ENCODE measurements at regions not wholly inside any gene's neighbourhood (a gene's known extent, or its start where the extent isn't known, plus 50 kb on each side); places are given as distances from the start of the nearest gene placed in this dataset.

GRCh38 chr12:84435682-84436081 lies 476.9 kb downstream of the SLC6A15 start:
- Histone ChIP-seq H3K27me3 (ENCODE audit: control insufficient read depth in 1 of 2, insufficient read depth in 2 of 2, low read length in 2 of 2) (no peaks in the 10 kb centered on the region), H3K4me3 (ENCODE audit: low read length) (no peak overlapping the region), H3K4me1 (ENCODE audit: insufficient read depth, low read length) (no peaks in the 10 kb centered on the region), H3K9me3 (ENCODE audit: control insufficient read depth in 1 of 2, insufficient read depth in 1 of 2, low read length in 2 of 2) (no peaks in the 10 kb centered on the region), H3K36me3 (ENCODE audit: insufficient read depth, low read length) (no peaks in the 10 kb centered on the region), H3K27ac (ENCODE audit: low read depth in 1 of 2, low read length in 2 of 2) (no peak overlapping the region)
- ChIA-PET POLR2A (no interaction called here), CTCF (no interaction called here)
- no peaks in the 10 kb centered on the region for H3K4me1 Mint-ChIP-seq (ENCODE audit: low read depth)
- no peak for TF ChIP-seq CTCF (IDR thresholded peaks at IDR 0.05)
- no peaks in the 10 kb centered on the region for H3K36me3 Mint-ChIP-seq (ENCODE audit: low read depth)
- H3K4me3 Mint-ChIP-seq = no peak overlapping the region
- intact Hi-C loops (cut with DNase I, micrococcal nuclease) = no loop called here
- no peak overlapping the region for H3K27ac Mint-ChIP-seq
- DNase-seq = no peak
- H3K27me3 Mint-ChIP-seq = no peaks in the 10 kb centered on the region
- no peaks in the 10 kb centered on the region for H3K9me3 Mint-ChIP-seq
- ATAC-seq (ENCODE audit: poor library complexity) = no peak

- Mint-ChIP-seq H3K9me3 (no peaks in the 10 kb centered on the region), H3K36me3 (ENCODE audit: low read depth) (no peaks in the 10 kb centered on the region), H3K27ac (no peak overlapping the region), H3K27me3 (no peaks in the 10 kb centered on the region), H3K4me3 (no peak overlapping the region), H3K4me1 (ENCODE audit: low read depth) (no peaks in the 10 kb centered on the region)
- H3K4me3 ChIP-seq (ENCODE audit: low read length) = no peak overlapping the region
- ATAC-seq (ENCODE audit: poor library complexity) (no peak), DNase-seq (no peak)
- H3K36me3 ChIP-seq (ENCODE audit: insufficient read depth, low read length) = no peaks in the 10 kb centered on the region
- TF ChIP-seq CTCF (IDR thresholded peaks at IDR 0.05) = no peak
- intact Hi-C loops (cut with DNase I, micrococcal nuclease) = no loop called here
- CTCF ChIA-PET = no interaction called here
- H3K27ac ChIP-seq (ENCODE audit: low read depth in 1 of 2, low read length in 2 of 2) = no peak overlapping the region
- POLR2A ChIA-PET = no interaction called here
- H3K4me1 ChIP-seq (ENCODE audit: insufficient read depth, low read length) = no peaks in the 10 kb centered on the region
- H3K9me3 ChIP-seq (ENCODE audit: control insufficient read depth in 1 of 2, insufficient read depth in 1 of 2, low read length in 2 of 2) = no peaks in the 10 kb centered on the region
- no peaks in the 10 kb centered on the region for H3K27me3 ChIP-seq (ENCODE audit: control insufficient read depth in 1 of 2, insufficient read depth in 2 of 2, low read length in 2 of 2)
Measured at GRCh38 chr12:84422340-84422739, 490.3 kb downstream of the SLC6A15 start.

- Mint-ChIP-seq H3K27me3 (no peaks in the 10 kb centered on the region), H3K4me3 (no peak overlapping the region), H3K4me1 (ENCODE audit: low read depth) (no peaks in the 10 kb centered on the region), H3K9me3 (no peaks in the 10 kb centered on the region), H3K36me3 (ENCODE audit: low read depth) (no peaks in the 10 kb centered on the region), H3K27ac (no peak overlapping the region)
- intact Hi-C loops (cut with DNase I, micrococcal nuclease) = no loop called here
- ChIA-PET CTCF (no interaction called here), POLR2A (no interaction called here)
- Histone ChIP-seq H3K27ac (ENCODE audit: low read depth in 1 of 2, low read length in 2 of 2) (no peak overlapping the region), H3K4me3 (ENCODE audit: low read length) (no peak overlapping the region), H3K36me3 (ENCODE audit: insufficient read depth, low read length) (no peaks in the 10 kb centered on the region), H3K27me3 (ENCODE audit: control insufficient read depth in 1 of 2, insufficient read depth in 2 of 2, low read length in 2 of 2) (no peaks in the 10 kb centered on the region), H3K9me3 (ENCODE audit: control insufficient read depth in 1 of 2, insufficient read depth in 1 of 2, low read length in 2 of 2) (no peaks in the 10 kb centered on the region), H3K4me1 (ENCODE audit: insufficient read depth, low read length) (no peaks in the 10 kb centered on the region)
- DNase-seq (no peak), ATAC-seq (ENCODE audit: poor library complexity) (no peak)
- TF ChIP-seq CTCF (IDR thresholded peaks at IDR 0.05) = no peak
Measured at GRCh38 chr12:84421103-84421502, 491.5 kb downstream of the SLC6A15 start.

All from CD4-positive, alpha-beta T cell (primary cell).